OCI-LY7 (cell line): ENCODE measurements at regions not wholly inside any gene's neighbourhood (a gene's known extent, or its start where the extent isn't known, plus 50 kb on each side); places are given as distances from the start of the nearest gene placed in this dataset.

Experiments used
- BruUV-seq: library from RNA; stranded (reverse); fragments of 400-500 nt; replicated peaks from 2 replicates; lab custom pipeline; 2021; lab: Mats Ljungman, UMichigan
- CTCF ChIA-PET: fragments of 300-600 bp; sonication (Branson Sonifier 250); formaldehyde crosslinking; loops from one replicate; lab custom pipeline; 2022; ENCODE audit warnings: antibody characterized with exemption; ENCODE audit not compliant: unreplicated experiment; lab: Charles Lee
- POLR2A ChIA-PET: fragments of 300-600 bp; sonication (Branson Sonifier 250); formaldehyde crosslinking; loops from one replicate; lab custom pipeline; 2022; ENCODE audit warnings: antibody characterized with exemption; lab: Charles Lee
- DNase-seq: peaks from one replicate; pipeline ENCODE4 v3.0.0-alpha.2; 2015; ENCODE audit warnings: low spot score
- H2AFZ ChIP-seq: fragments of 200-600 bp; sonication (generic), shearing (Covaris generic); 2 replicates; pipeline ENCODE4 v1.6.1; 2014; ENCODE audit warnings: mild to moderate bottlenecking, antibody characterized with exemption, low read length, moderate library complexity
- H3K27ac ChIP-seq: fragments of 200-600 bp; sonication (generic); 2 replicates; pipeline ENCODE4 v1.5.1; 2014; ENCODE audit warnings: mixed run types, low read depth, mild to moderate bottlenecking, moderate library complexity, low read length, inconsistent platforms; ENCODE audit not compliant: poor library complexity, severe bottlenecking
- H3K36me3 ChIP-seq: fragments of 200-600 bp; sonication (generic); 2 replicates; pipeline ENCODE4 v1.6.1; 2014; ENCODE audit warnings: mild to moderate bottlenecking, antibody characterized with exemption, low read length, moderate library complexity, mixed read lengths; ENCODE audit not compliant: insufficient read depth
- H3K4me1 ChIP-seq: fragments of 200-600 bp; sonication (generic); 2 replicates; pipeline ENCODE4 v1.5.1; 2014; ENCODE audit warnings: mild to moderate bottlenecking, low read length; ENCODE audit not compliant: insufficient read depth, poor library complexity, severe bottlenecking
- H3K4me2 ChIP-seq: fragments of 200-600 bp; sonication (generic); 2 replicates; pipeline ENCODE4 v1.6.1; 2014; ENCODE audit warnings: mild to moderate bottlenecking, low read length
- H3K4me3 ChIP-seq: fragments of 200-600 bp; sonication (generic); 2 replicates; pipeline ENCODE4 v1.5.1; 2014; ENCODE audit warnings: mild to moderate bottlenecking, low read depth, low read length; ENCODE audit not compliant: poor library complexity, severe bottlenecking
- H3K79me2 ChIP-seq: fragments of 200-600 bp; sonication (generic); 2 replicates; pipeline ENCODE4 v1.6.1; 2016; ENCODE audit warnings: low read depth, mild to moderate bottlenecking, low read length, moderate library complexity, mixed read lengths; ENCODE audit not compliant: insufficient read depth
- H3K9me2 ChIP-seq: fragments of 200-600 bp; sonication (generic); 2 replicates; pipeline ENCODE4 v1.6.1; 2016; ENCODE audit warnings: mild to moderate bottlenecking, low read length, mixed read lengths; ENCODE audit not compliant: insufficient read depth
- H3K9me3 ChIP-seq: fragments of 200-600 bp; sonication (generic); 2 replicates; pipeline ENCODE4 v1.6.1; 2014; ENCODE audit warnings: mild to moderate bottlenecking, mixed run types, low read length, mixed read lengths
- H4K20me1 ChIP-seq: fragments of 200-600 bp; sonication (generic); 2 replicates; pipeline ENCODE4 v1.6.1; 2014; ENCODE audit warnings: mild to moderate bottlenecking, antibody characterized with exemption, low read length, moderate library complexity, mixed read lengths; ENCODE audit not compliant: insufficient read depth
- CTCF ChIP-seq: fragments of 200-600 bp; sonication (generic); conservative IDR thresholded peaks from 2 replicates; pipeline ENCODE4 v1.5.1; 2014; ENCODE audit warnings: mild to moderate bottlenecking, antibody characterized with exemption, low read length, moderate library complexity, mixed read lengths
- EZH2phosphoT487 ChIP-seq: fragments of 200-600 bp; sonication (generic); IDR thresholded peaks from 2 replicates; pipeline ENCODE4 v1.6.1; 2018; ENCODE audit warnings: low read depth, borderline replicate concordance, mild to moderate bottlenecking, mixed run types, antibody characterized with exemption, low read length, moderate library complexity, mixed read lengths
- intact Hi-C: fragments of 100-400 bp; cut with micrococcal nuclease; formaldehyde crosslinking; loops from one replicate; pipeline ENCODE4 v1.10.0; 2022; ENCODE audit not compliant: unreplicated experiment

GRCh38 chr5:135776457-135776856 is 58.0 kb upstream of the SLC25A48 start:
- intact Hi-C loops: no loop called here
- no peak overlapping the region for H3K4me3 ChIP-seq
- H4K20me1 ChIP-seq: no peaks in the 10 kb centered on the region
- H3K9me2 ChIP-seq: no peaks in the 10 kb centered on the region
- no peaks in the 10 kb centered on the region for H3K9me3 ChIP-seq
- BruUV-seq: no TSS peak
- no peaks in the 10 kb centered on the region for H3K4me1 ChIP-seq
- TF ChIP-seq EZH2phosphoT487 (no peak), CTCF (no peak)
- H2AFZ ChIP-seq: no peak overlapping the region
- no peaks in the 10 kb centered on the region for H3K79me2 ChIP-seq
- no peaks in the 10 kb centered on the region for H3K36me3 ChIP-seq
- ChIA-PET CTCF (no interaction called here), POLR2A (no interaction called here)
- no peak overlapping the region for H3K27ac ChIP-seq
- H3K4me2 ChIP-seq: no peak overlapping the region
- DNase-seq: no peak

GRCh38 chr5:135761746-135762145 is 72.7 kb upstream of the SLC25A48 start:
- intact Hi-C loops: no loop called here
- no peak overlapping the region for H3K4me3 ChIP-seq
- no peaks in the 10 kb centered on the region for H3K9me2 ChIP-seq
- no peaks in the 10 kb centered on the region for H3K4me1 ChIP-seq
- no peak for DNase-seq
- TF ChIP-seq CTCF (no peak), EZH2phosphoT487 (no peak)
- no peaks in the 10 kb centered on the region for H3K36me3 ChIP-seq
- H3K27ac ChIP-seq: no peak overlapping the region
- H4K20me1 ChIP-seq: no peaks in the 10 kb centered on the region
- no peak overlapping the region for H2AFZ ChIP-seq
- no peak overlapping the region for H3K4me2 ChIP-seq
- ChIA-PET POLR2A (no interaction called here), CTCF (no interaction called here)
- no peaks in the 10 kb centered on the region for H3K9me3 ChIP-seq
- H3K79me2 ChIP-seq: no peaks in the 10 kb centered on the region
- no TSS peak for BruUV-seq

DNA sequence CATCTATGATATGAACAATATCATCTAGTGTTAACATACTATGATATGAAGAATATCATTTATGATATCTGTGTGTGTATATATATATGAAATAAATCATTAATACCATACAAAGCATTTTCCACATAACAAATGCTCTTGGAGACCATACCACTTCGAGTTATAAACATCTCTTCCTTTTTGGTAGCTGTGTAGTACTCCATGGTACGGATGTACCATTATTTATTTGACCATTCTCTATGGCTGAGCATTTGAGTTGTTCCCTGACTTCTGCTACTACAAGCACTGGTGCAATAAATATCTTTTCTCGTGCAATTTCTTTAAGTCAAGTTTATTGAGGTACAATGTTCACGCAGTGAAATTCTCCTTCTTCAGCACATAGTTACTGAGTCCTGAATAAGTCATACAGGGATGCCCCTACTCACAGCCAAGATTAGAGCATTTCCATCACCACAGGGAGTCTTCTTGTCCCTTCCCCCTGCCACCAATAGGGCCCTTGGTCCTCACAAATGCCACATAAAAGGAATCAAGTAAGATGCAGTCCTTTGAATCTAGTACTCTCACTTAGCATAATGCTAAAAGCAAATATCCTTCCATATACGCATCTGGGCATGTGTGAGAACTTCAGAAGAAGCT is 75.2 kb upstream of the SLC25A48 start:
- no peaks in the 10 kb centered on the region for H3K4me1 ChIP-seq
- no peaks in the 10 kb centered on the region for H3K79me2 ChIP-seq
- no peak overlapping the region for H2AFZ ChIP-seq
- no peak for DNase-seq
- H3K4me2 ChIP-seq: no peak overlapping the region
- H3K9me3 ChIP-seq: no peaks in the 10 kb centered on the region
- ChIA-PET CTCF (no interaction called here), POLR2A (no interaction called here)
- H4K20me1 ChIP-seq: no peaks in the 10 kb centered on the region
- TF ChIP-seq CTCF (no peak), EZH2phosphoT487 (no peak)
- BruUV-seq: no TSS peak
- no peaks in the 10 kb centered on the region for H3K9me2 ChIP-seq
- no peak overlapping the region for H3K4me3 ChIP-seq
- no peak overlapping the region for H3K27ac ChIP-seq
- H3K36me3 ChIP-seq: no peaks in the 10 kb centered on the region
- intact Hi-C loops: no loop called here
